ENCODE measurements at regions not wholly inside any gene's neighbourhood (a gene's known extent, or its start where the extent isn't known, plus 50 kb on each side); places are given as distances from the start of the nearest gene placed in this dataset.
A peak's percentile ranks its signal among the peaks of the same experiment; 100 is the strongest.

DNA sequence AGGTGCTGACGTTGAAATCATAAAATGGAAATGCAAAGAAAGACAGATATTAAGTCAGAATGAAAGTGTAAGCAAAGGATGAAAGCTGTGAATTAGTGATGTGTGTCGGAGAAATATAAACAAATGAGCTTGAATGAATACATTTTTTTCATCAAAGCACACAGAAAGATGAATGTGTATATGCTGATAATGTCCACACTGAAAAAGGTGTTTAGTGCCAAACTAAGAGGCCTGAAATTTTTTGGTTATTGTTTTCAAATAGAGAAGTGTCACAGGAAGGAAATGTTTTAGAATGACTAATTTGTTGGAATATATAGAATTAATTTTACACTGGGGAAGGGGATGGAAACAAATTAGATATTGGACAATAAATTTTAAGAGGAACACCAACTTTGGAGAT, 1217.6 kb downstream of the PCDH18 start (continued):
- TF ChIP-seq ZFP36 (IDR thresholded peaks at IDR 0.05; ENCODE audit: borderline replicate concordance, partially characterized antibody) (no peak), JUN (IDR thresholded peaks at IDR 0.05) (no peak)

DNA sequence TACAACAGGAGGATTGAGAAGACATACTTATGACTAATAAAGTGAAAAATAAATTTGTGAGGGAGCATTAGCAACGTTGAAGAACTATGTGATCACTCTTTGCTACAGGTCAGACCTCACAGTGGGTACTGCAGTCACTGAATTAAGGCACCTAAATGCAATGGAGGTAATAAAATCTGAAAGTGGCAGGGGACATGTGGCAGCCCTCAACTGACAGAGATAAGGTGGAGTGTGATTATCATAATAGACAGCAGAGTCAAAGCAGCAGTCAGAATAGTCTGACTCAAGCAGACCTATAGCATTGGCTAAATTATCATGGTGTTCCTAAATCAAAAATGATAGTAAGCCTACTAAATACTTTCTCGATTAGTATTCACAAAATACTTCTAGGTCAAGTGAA, 1220.5 kb downstream of the PCDH18 start:
- FAIRE-seq (no peak), DNase-seq (ENCODE audit: low read depth in 1 of 2, low spot score in 1 of 2) (no peak), ATAC-seq (no peak)
- ChIA-PET POLR2A (no interaction called here), CTCF (no interaction called here)
- H3K4me2 ChIP-seq = no peak overlapping the region
- no peak overlapping the region for H3K4me3 ChIP-seq
- H3K9me3 ChIP-seq = no peaks in the 10 kb centered on the region
- WGBS (ENCODE audit: missing lambda C conversion rate) = 9% methylated on average over 2 of the region's 2 CpGs
- H3K4me1 ChIP-seq = no peaks in the 10 kb centered on the region
- no peak overlapping the region for H3K27ac ChIP-seq
- TF ChIP-seq RARB (CRISPR knock-in tag; IDR thresholded peaks at IDR 0.05) (no peak), HEYL (CRISPR knock-in tag; IDR thresholded peaks at IDR 0.05) (no peak), NR3C1 (IDR thresholded peaks at IDR 0.05) (no peak), NFE2L2 (conservative IDR thresholded peaks at IDR 0.05; ENCODE audit: low read length) (no peak), JUNB (IDR thresholded peaks at IDR 0.05) (no peak), HOXB13 (CRISPR knock-in tag; IDR thresholded peaks at IDR 0.05; ENCODE audit: low read depth) (no peak), RFX5 (IDR thresholded peaks at IDR 0.05) (no peak), GATA3 (IDR thresholded peaks at IDR 0.05; ENCODE audit: borderline replicate concordance) (no peak), HDAC2 (IDR thresholded peaks at IDR 0.05) (no peak), RNF2 (IDR thresholded peaks at IDR 0.05; ENCODE audit: borderline replicate concordance, low read depth) (no peak), BHLHE40 (IDR thresholded peaks at IDR 0.05; ENCODE audit: low read depth, low read length) (no peak), RAD21 (conservative IDR thresholded peaks at IDR 0.05 in 1 of 2, IDR thresholded peaks at IDR 0.05 in 1 of 2) (no peak)
- TF ChIP-seq, protein P1, sequence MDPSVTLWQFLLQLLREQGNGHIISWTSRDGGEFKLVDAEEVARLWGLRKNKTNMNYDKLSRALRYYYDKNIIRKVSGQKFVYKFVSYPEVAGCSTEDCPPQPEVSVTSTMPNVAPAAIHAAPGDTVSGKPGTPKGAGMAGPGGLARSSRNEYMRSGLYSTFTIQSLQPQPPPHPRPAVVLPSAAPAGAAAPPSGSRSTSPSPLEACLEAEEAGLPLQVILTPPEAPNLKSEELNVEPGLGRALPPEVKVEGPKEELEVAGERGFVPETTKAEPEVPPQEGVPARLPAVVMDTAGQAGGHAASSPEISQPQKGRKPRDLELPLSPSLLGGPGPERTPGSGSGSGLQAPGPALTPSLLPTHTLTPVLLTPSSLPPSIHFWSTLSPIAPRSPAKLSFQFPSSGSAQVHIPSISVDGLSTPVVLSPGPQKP (IDR thresholded peaks at IDR 0.05; ENCODE audit: low read depth, low read length) = no peak
- TF ChIP-seq, protein P2, sequence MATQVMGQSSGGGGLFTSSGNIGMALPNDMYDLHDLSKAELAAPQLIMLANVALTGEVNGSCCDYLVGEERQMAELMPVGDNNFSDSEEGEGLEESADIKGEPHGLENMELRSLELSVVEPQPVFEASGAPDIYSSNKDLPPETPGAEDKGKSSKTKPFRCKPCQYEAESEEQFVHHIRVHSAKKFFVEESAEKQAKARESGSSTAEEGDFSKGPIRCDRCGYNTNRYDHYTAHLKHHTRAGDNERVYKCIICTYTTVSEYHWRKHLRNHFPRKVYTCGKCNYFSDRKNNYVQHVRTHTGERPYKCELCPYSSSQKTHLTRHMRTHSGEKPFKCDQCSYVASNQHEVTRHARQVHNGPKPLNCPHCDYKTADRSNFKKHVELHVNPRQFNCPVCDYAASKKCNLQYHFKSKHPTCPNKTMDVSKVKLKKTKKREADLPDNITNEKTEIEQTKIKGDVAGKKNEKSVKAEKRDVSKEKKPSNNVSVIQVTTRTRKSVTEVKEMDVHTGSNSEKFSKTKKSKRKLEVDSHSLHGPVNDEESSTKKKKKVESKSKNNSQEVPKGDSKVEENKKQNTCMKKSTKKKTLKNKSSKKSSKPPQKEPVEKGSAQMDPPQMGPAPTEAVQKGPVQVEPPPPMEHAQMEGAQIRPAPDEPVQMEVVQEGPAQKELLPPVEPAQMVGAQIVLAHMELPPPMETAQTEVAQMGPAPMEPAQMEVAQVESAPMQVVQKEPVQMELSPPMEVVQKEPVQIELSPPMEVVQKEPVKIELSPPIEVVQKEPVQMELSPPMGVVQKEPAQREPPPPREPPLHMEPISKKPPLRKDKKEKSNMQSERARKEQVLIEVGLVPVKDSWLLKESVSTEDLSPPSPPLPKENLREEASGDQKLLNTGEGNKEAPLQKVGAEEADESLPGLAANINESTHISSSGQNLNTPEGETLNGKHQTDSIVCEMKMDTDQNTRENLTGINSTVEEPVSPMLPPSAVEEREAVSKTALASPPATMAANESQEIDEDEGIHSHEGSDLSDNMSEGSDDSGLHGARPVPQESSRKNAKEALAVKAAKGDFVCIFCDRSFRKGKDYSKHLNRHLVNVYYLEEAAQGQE (IDR thresholded peaks at IDR 0.05) = no peak
- TF ChIP-seq, protein P3, sequence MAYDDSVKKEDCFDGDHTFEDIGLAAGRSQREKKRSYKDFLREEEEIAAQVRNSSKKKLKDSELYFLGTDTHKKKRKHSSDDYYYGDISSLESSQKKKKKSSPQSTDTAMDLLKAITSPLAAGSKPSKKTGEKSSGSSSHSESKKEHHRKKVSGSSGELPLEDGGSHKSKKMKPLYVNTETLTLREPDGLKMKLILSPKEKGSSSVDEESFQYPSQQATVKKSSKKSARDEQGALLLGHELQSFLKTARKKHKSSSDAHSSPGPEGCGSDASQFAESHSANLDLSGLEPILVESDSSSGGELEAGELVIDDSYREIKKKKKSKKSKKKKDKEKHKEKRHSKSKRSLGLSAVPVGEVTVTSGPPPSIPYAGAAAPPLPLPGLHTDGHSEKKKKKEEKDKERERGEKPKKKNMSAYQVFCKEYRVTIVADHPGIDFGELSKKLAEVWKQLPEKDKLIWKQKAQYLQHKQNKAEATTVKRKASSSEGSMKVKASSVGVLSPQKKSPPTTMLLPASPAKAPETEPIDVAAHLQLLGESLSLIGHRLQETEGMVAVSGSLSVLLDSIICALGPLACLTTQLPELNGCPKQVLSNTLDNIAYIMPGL (CRISPR knock-in tag; IDR thresholded peaks at IDR 0.05; ENCODE audit: borderline replicate concordance) = no peak
- TF ChIP-seq, protein P4, sequence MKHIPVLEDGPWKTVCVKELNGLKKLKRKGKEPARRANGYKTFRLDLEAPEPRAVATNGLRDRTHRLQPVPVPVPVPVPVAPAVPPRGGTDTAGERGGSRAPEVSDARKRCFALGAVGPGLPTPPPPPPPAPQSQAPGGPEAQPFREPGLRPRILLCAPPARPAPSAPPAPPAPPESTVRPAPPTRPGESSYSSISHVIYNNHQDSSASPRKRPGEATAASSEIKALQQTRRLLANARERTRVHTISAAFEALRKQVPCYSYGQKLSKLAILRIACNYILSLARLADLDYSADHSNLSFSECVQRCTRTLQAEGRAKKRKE (CRISPR knock-in tag; IDR thresholded peaks at IDR 0.05; ENCODE audit: low read depth) = no peak

DNA sequence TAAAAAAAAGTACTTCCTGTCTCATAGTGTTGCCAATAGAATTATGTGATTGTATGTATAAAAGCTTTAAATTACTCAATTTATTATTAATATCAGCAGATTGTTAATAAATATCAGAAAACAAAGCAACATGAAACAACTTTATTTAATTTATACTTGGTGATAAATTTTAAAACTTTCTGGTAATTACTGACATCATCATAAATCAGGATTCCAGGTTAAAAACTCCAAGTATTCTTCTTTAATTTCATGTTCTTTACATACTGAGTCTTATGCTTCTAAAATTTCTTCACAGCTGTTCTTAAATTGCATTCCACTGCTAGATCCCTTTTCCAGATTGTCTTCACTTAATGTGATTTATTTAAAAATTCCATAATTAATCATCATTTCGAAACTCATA, 1224.5 kb downstream of the PCDH18 start:
- ChIA-PET POLR2A (no interaction called here), CTCF (no interaction called here)
- FAIRE-seq (no peak), DNase-seq (ENCODE audit: low read depth in 1 of 2, low spot score in 1 of 2) (no peak), ATAC-seq (no peak)
- peak; percentile 75 for TF ChIP-seq MAFK (IDR thresholded peaks at IDR 0.05; ENCODE audit: partially characterized antibody)
- TF ChIP-seq, protein P3 (CRISPR knock-in tag; IDR thresholded peaks at IDR 0.05; ENCODE audit: borderline replicate concordance) = no peak
- no peak overlapping the region for H3K4me2 ChIP-seq
- 68% methylated on average over 1 of the region's 1 CpG for WGBS (ENCODE audit: missing lambda C conversion rate)
- no peaks in the 10 kb centered on the region for H3K4me1 ChIP-seq
- H3K27ac ChIP-seq = no peak overlapping the region
- H3K9me3 ChIP-seq = no peaks in the 10 kb centered on the region
- H3K4me3 ChIP-seq = no peak overlapping the region

Measured in A549 (cell line).